ENCODE measurements at regions not wholly inside any gene's neighbourhood (a gene's known extent, or its start where the extent isn't known, plus 50 kb on each side); places are given as distances from the start of the nearest gene placed in this dataset.
"Not testable (repeated sequence)": the region's sequence is repeated elsewhere in the genome, so short reads cannot be mapped to it uniquely, and the experiment has no call there.

GRCh38 chr16:88252057-88252794 is 130.5 kb upstream of the ZNF469 start:
- not testable (repeated sequence) for DNase-seq

- DNase-seq, result not testable (repeated sequence)
Observed at GRCh38 chr16:88258141-88258540, 124.6 kb upstream of the ZNF469 start.

GRCh38 chr16:88258764-88259525 is 123.8 kb upstream of the ZNF469 start:
- DNase-seq, result not testable (repeated sequence)

GRCh38 chr16:88259538-88259937 is 123.2 kb upstream of the ZNF469 start:
- DNase-seq, result not testable (repeated sequence)

- DNase-seq, result not testable (repeated sequence)
Observed at GRCh38 chr16:88260146-88260545, 122.6 kb upstream of the ZNF469 start.

- DNase-seq, result not testable (repeated sequence)
Observed at GRCh38 chr16:88260881-88261665, 121.7 kb upstream of the ZNF469 start.

- DNase-seq, result not testable (repeated sequence)
Observed at GRCh38 chr16:88261814-88262605, 120.7 kb upstream of the ZNF469 start.

- DNase-seq, result not testable (repeated sequence)
Observed at GRCh38 chr16:88262858-88263563, 119.7 kb upstream of the ZNF469 start.

- not testable (repeated sequence) for DNase-seq
Observed at GRCh38 chr16:88263681-88264287, 119.0 kb upstream of the ZNF469 start.

GRCh38 chr16:88264641-88265285 is 118.0 kb upstream of the ZNF469 start:
- DNase-seq, result peak; percentile 94

GRCh38 chr16:88265286-88265938 is 117.3 kb upstream of the ZNF469 start:
- DNase-seq, result not testable (repeated sequence)

GRCh38 chr16:88266036-88266435 is 116.7 kb upstream of the ZNF469 start:
- DNase-seq, result not testable (repeated sequence)

GRCh38 chr16:88266935-88267551 is 115.7 kb upstream of the ZNF469 start:
- DNase-seq, result not testable (repeated sequence)

- not testable (repeated sequence) for DNase-seq
Observed at GRCh38 chr16:88268186-88268970, 114.4 kb upstream of the ZNF469 start.

- not testable (repeated sequence) for DNase-seq
Observed at GRCh38 chr16:88270171-88270790, 112.5 kb upstream of the ZNF469 start.

GRCh38 chr16:88271296-88271695 is 111.5 kb upstream of the ZNF469 start:
- not testable (repeated sequence) for DNase-seq

- not testable (repeated sequence) for DNase-seq
Observed at GRCh38 chr16:88271776-88272175, 111.0 kb upstream of the ZNF469 start.

- DNase-seq, result not testable (repeated sequence)
Observed at GRCh38 chr16:88272437-88272836, 110.3 kb upstream of the ZNF469 start.
